A673 (cell line): ENCODE measurements at regions not wholly inside any gene's neighbourhood (a gene's known extent, or its start where the extent isn't known, plus 50 kb on each side); places are given as distances from the start of the nearest gene placed in this dataset.

ENCODE experiments used
- CTCF ChIP-seq: fragments of 300-800, 200-600 bp; sonication (generic); conservative IDR thresholded peaks from 2 replicates; pipeline ENCODE4 v1.5.1; 2017; ENCODE audit warnings: low read depth, mild to moderate bottlenecking, antibody characterized with exemption, low read length, moderate library complexity, mixed read lengths
- EZH2 ChIP-seq: fragments of 200-600 bp; sonication (generic); IDR thresholded peaks from 2 replicates; pipeline ENCODE4 v1.6.1; 2017; ENCODE audit warnings: borderline replicate concordance, low read depth, mild to moderate bottlenecking, mixed read lengths, antibody characterized with exemption, low read length; ENCODE audit not compliant: poor library complexity, severe bottlenecking

GRCh38 chr4:30264465-30264864 lies 455.7 kb upstream of the PCDH7 start:
- TF ChIP-seq CTCF (no peak), EZH2 (no peak)
